H1 (cell line): ENCODE measurements at regions not wholly inside any gene's neighbourhood (a gene's known extent, or its start where the extent isn't known, plus 50 kb on each side); places are given as distances from the start of the nearest gene placed in this dataset.

ENCODE experiments used
- CTCF ChIA-PET: fragments of 300-600 bp; sonication (Branson Sonifier 250); formaldehyde crosslinking; loops from one replicate; lab custom pipeline; 2021; ENCODE audit not compliant: partially characterized antibody; lab: Charles Lee
- POLR2A ChIA-PET: fragments of 300-600 bp; sonication (Branson Sonifier 250); formaldehyde crosslinking; loops from one replicate; lab custom pipeline; 2021; ENCODE audit warnings: inconsistent platforms; ENCODE audit not compliant: partially characterized antibody; lab: Charles Lee
- DNase-seq, 2 experiments: peaks; one replicate each; pipeline versions ENCODE4 v3.0.0 to v3.0.0-alpha.2; 2010 to 2022; ENCODE audit warnings: low spot score in 2 of 2, low read depth in 1 of 2, mixed read lengths in 1 of 2
- FAIRE-seq: peaks from 2 replicates; lab custom pipeline; 2011; peaks lifted over from hg19 to GRCh38; lab: Jason Lieb, UNC
- H2AFZ ChIP-seq: 2 replicates; pipeline ENCODE4 v1.8.1; 2012; ENCODE audit warnings: low read length, inconsistent platforms
- H2AK5ac ChIP-seq: 2 replicates; pipeline ENCODE4 v1.6.1; 2013; ENCODE audit warnings: low read depth, low read length
- H2BK120ac ChIP-seq: replicated peaks from 2 replicates; pipeline ENCODE3; 2013; ENCODE audit warnings: low read depth, low read length, inconsistent platforms
- H2BK12ac ChIP-seq: 2 replicates; pipeline ENCODE4 v1.6.1; 2013; ENCODE audit warnings: low read depth, low read length
- H2BK15ac ChIP-seq: 2 replicates; pipeline ENCODE4 v1.6.1; 2013; ENCODE audit warnings: low read length
- H2BK20ac ChIP-seq: 2 replicates; pipeline ENCODE4 v1.6.1; 2013; ENCODE audit warnings: low read length
- H2BK5ac ChIP-seq: 2 replicates; pipeline ENCODE4 v1.6.1; 2013; ENCODE audit warnings: low read depth, low read length
- H3K14ac ChIP-seq: 2 replicates; pipeline ENCODE4 v1.6.1; 2013; ENCODE audit warnings: inconsistent platforms; ENCODE audit not compliant: insufficient read length
- H3K18ac ChIP-seq: 2 replicates; pipeline ENCODE4 v1.6.1; 2013; ENCODE audit warnings: low read length; ENCODE audit errors: extremely low read depth
- H3K23ac ChIP-seq: 2 replicates; pipeline ENCODE4 v1.6.1; 2013; ENCODE audit warnings: inconsistent platforms; ENCODE audit not compliant: insufficient read length
- H3K23me2 ChIP-seq: 2 replicates; pipeline ENCODE4 v1.6.1; 2013; ENCODE audit warnings: low read depth, low read length
- H3K27ac ChIP-seq: 2 replicates; pipeline ENCODE4 v1.6.1; 2011; ENCODE audit warnings: low read depth, low read length, inconsistent platforms
- H3K27me3 ChIP-seq, 4 experiments: replicated peaks in 1 of 4; 1 replicate in 1 of 4; 2 replicates in 3 of 4; pipeline versions ENCODE4 v1.6.1 to v1.8.1; 2011 to 2013; ENCODE audit warnings: low read length in 3 of 4, mild to moderate bottlenecking in 3 of 4, inconsistent platforms in 2 of 4, mixed read lengths in 2 of 4, moderate library complexity in 1 of 4; ENCODE audit not compliant: control insufficient read depth in 3 of 4, insufficient read depth in 3 of 4; ENCODE audit errors: extremely low read depth in 1 of 4
- H3K36me3 ChIP-seq, 4 experiments: 2 replicates each; pipeline versions ENCODE4 v1.6.1 to v1.8.1; 2011 to 2013; ENCODE audit warnings: mild to moderate bottlenecking in 4 of 4, low read length in 3 of 4, moderate library complexity in 2 of 4, control low read depth in 1 of 4, inconsistent platforms in 1 of 4; ENCODE audit not compliant: insufficient read depth in 4 of 4, control insufficient read depth in 2 of 4
- H3K4ac ChIP-seq: replicated peaks from 2 replicates; pipeline ENCODE3; 2013; ENCODE audit warnings: low read length, low read depth, mixed read lengths, inconsistent platforms; ENCODE audit not compliant: insufficient read length
- H3K4me1 ChIP-seq, 4 experiments: replicated peaks in 1 of 4; 1 replicate in 1 of 4; 2 replicates in 3 of 4; pipeline versions ENCODE4 v1.6.1 to v1.8.1; 2011 to 2013; ENCODE audit warnings: low read length in 3 of 4, inconsistent platforms in 2 of 4, mixed read lengths in 1 of 4; ENCODE audit not compliant: insufficient read depth in 4 of 4, control insufficient read depth in 3 of 4
- H3K4me2 ChIP-seq, 2 experiments: 2 replicates each; pipeline versions ENCODE4 v1.6.1 to v1.8.1; 2011 to 2013; ENCODE audit warnings: low read depth in 2 of 2, low read length in 2 of 2, control low read depth in 1 of 2, inconsistent platforms in 1 of 2, mild to moderate bottlenecking in 1 of 2; ENCODE audit not compliant: insufficient read depth in 1 of 2
- H3K4me3 ChIP-seq, 4 experiments: fragments of 200-600, 300-600 bp in 1 of 4; sonication (generic), shearing (Covaris generic), sonication (Bioruptor Twin) in 1 of 4; 2 replicates each; pipeline versions ENCODE4 v1.5.1 to v1.8.1; 2011 to 2016; ENCODE audit warnings: low read length in 4 of 4, low read depth in 3 of 4, control low read depth in 2 of 4, inconsistent platforms in 2 of 4, mild to moderate bottlenecking in 2 of 4, mixed read lengths in 1 of 4, moderate library complexity in 1 of 4; ENCODE audit not compliant: insufficient read depth in 2 of 4; ENCODE audit errors: extremely low read depth in 1 of 4
- H3K56ac ChIP-seq: replicated peaks from 2 replicates; pipeline ENCODE3; 2013; ENCODE audit warnings: low read depth, mild to moderate bottlenecking, mixed read lengths, low read length, inconsistent platforms; ENCODE audit not compliant: insufficient read length
- H3K79me1 ChIP-seq: 2 replicates; pipeline ENCODE4 v1.6.1; 2013; ENCODE audit warnings: low read depth, low read length, control low read depth
- H3K79me2 ChIP-seq, 2 experiments: 2 replicates each; pipeline versions ENCODE4 v1.6.1 to v1.8.1; 2012 to 2013; ENCODE audit warnings: low read length in 2 of 2, mild to moderate bottlenecking in 2 of 2, inconsistent platforms in 1 of 2; ENCODE audit not compliant: insufficient read depth in 2 of 2, control insufficient read depth in 1 of 2
- H3K9ac ChIP-seq, 4 experiments: replicated peaks in 1 of 4; 1 replicate in 1 of 4; 2 replicates in 3 of 4; pipeline versions ENCODE4 v1.6.1 to v1.8.1; 2011 to 2013; ENCODE audit warnings: low read depth in 3 of 4, low read length in 3 of 4, control low read depth in 2 of 4, mild to moderate bottlenecking in 2 of 4, moderate library complexity in 2 of 4, inconsistent platforms in 1 of 4; ENCODE audit errors: extremely low read depth in 1 of 4
- H3K9me3 ChIP-seq, 2 experiments: 2 replicates each; pipeline versions ENCODE4 v1.6.1 to v1.8.1; 2012 to 2013; ENCODE audit warnings: mild to moderate bottlenecking in 2 of 2, moderate library complexity in 2 of 2, control low read depth in 1 of 2, inconsistent platforms in 1 of 2, low read depth in 1 of 2, low read length in 1 of 2, mixed read lengths in 1 of 2; ENCODE audit not compliant: insufficient read depth in 2 of 2
- H4K20me1 ChIP-seq, 2 experiments: replicated peaks in 1 of 2; 2 replicates each; pipeline versions ENCODE3 to v1.8.1; 2011 to 2013; ENCODE audit warnings: inconsistent platforms in 2 of 2, low read length in 2 of 2, mild to moderate bottlenecking in 1 of 2; ENCODE audit not compliant: insufficient read depth in 2 of 2, control insufficient read depth in 1 of 2
- H4K5ac ChIP-seq: 2 replicates; pipeline ENCODE4 v1.6.1; 2013; ENCODE audit warnings: low read length, low read depth, mixed read lengths, inconsistent platforms; ENCODE audit not compliant: insufficient read length
- H4K8ac ChIP-seq: 2 replicates; pipeline ENCODE4 v1.8.0; 2013; ENCODE audit warnings: mild to moderate bottlenecking, moderate library complexity, low read length, inconsistent platforms; ENCODE audit not compliant: insufficient read depth; ENCODE audit errors: extremely low read depth
- H4K91ac ChIP-seq: replicated peaks from 2 replicates; pipeline ENCODE3; 2013; ENCODE audit warnings: low read length, mixed read lengths, inconsistent platforms; ENCODE audit not compliant: insufficient read length
- EP300 ChIP-seq, 2 experiments: IDR thresholded peaks; 1 replicate in 1 of 2; 2 replicates in 1 of 2; pipeline ENCODE4 v1.6.1; 2011 to 2012; ENCODE audit warnings: low read depth in 2 of 2, low read length in 2 of 2, mild to moderate bottlenecking in 2 of 2, borderline replicate concordance in 1 of 2, inconsistent platforms in 1 of 2, moderate library complexity in 1 of 2
- RBBP5 ChIP-seq: IDR thresholded peaks from 2 replicates; pipeline ENCODE4 v1.7.1; 2012; ENCODE audit warnings: low read depth, mild to moderate bottlenecking, inconsistent platforms, low read length, moderate library complexity, borderline replicate concordance
- WGBS, 2 experiments: shearing (Covaris generic) in 1 of 2; methylation state at CpG; one replicate each; pipeline versions ENCODE4 v1.1.6 to v1.1.7; 2013 to 2015; ENCODE audit warnings: low lambda C conversion rate in 2 of 2, mixed read lengths in 2 of 2, inconsistent platforms in 1 of 2, low coverage in 1 of 2, missing lambda C conversion rate in 1 of 2; ENCODE audit not compliant: insufficient replicate concordance in 2 of 2, insufficient coverage in 1 of 2, insufficient read length in 1 of 2; ENCODE audit errors: extremely low coverage in 1 of 2, missing lambda C conversion rate in 1 of 2; 5-methylcytosine and 5-hydroxymethylcytosine counted together

DNA sequence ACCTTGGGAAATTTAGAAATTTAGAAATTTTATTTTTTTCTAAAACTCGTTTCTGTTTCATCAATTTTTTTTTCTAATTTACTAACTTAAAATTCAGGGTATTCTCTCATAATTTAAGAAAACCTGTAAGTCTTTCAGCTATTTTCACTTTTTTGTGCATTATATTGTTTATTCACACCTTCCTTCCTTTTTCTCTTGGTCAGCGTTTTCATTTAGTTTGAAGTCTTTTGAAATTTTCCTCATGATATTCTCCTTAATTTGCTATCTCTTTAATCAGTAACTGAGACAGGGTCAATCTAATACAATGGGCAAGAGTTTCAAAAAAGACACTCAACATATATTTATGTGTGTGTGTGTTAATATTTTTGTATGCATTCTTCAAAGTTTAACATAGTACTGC lies 50.5 kb upstream of the MSTN start:
- POLR2A ChIA-PET: no interaction called here
- Histone ChIP-seq H3K27me3 (peaks cover 0 to 1% (median 0%) of the 10 kb centered on the region in 4 experiments; a peak in 1 of 7 replicates), H3K23me2 (no peaks in the 10 kb centered on the region), H3K79me1 (no peaks in the 10 kb centered on the region), H3K9me3 (no peaks in the 10 kb centered on the region), H4K91ac (no peak overlapping the region), H3K23ac (no peak overlapping the region), H2BK12ac (no peak overlapping the region), H3K56ac (no peak overlapping the region), H3K14ac (no peak overlapping the region), H2AFZ (no peak overlapping the region), H3K27ac (no peak overlapping the region), H2BK5ac (no peak overlapping the region), H2BK120ac (no peak overlapping the region), H3K4me1 (no peaks in the 10 kb centered on the region), H3K18ac (no peak overlapping the region), H4K5ac (no peak overlapping the region), H2AK5ac (no peak overlapping the region), H3K79me2 (no peaks in the 10 kb centered on the region), H3K36me3 (no peaks in the 10 kb centered on the region), H3K4me3 (no peak overlapping the region), H3K4me2 (no peak overlapping the region), H2BK20ac (no peak overlapping the region), H4K8ac (no peak overlapping the region), H4K20me1 (no peaks in the 10 kb centered on the region), H3K9ac (no peak overlapping the region), H2BK15ac (no peak overlapping the region), H3K4ac (no peak overlapping the region)
- WGBS, 2 experiments: 94% methylated on average over 2 of the region's 2 CpGs; no CpG with 5 or more reads in 1 of the 2 experiments
- FAIRE-seq: no peak
- CTCF ChIA-PET: interaction anchor here (0.6 kb wide), 1 partner anchor 34 kb away, joined by 6 read pairs; no protein-coding TSS in a partner anchor
- no peak for DNase-seq
- TF ChIP-seq EP300 (IDR thresholded peaks at IDR 0.05; ENCODE audit: borderline replicate concordance in 1 of 2, low read depth in 2 of 2, low read length in 2 of 2): no peak
- TF ChIP-seq RBBP5: no peak
